SK-N-SH (cell line): ENCODE measurements at regions not wholly inside any gene's neighbourhood (a gene's known extent, or its start where the extent isn't known, plus 50 kb on each side); places are given as distances from the start of the nearest gene placed in this dataset.

Source experiments
- CTCF ChIA-PET: fragments of 300-600, 350-600 bp; formaldehyde crosslinking; extraction: SDS; loops from one replicate; lab custom pipeline; 2021; lab: Yijun Ruan, JAX
- POLR2A ChIA-PET: fragments of 350-600 bp; sonication (Branson Sonifier 250); formaldehyde crosslinking; extraction: SDS; loops from one replicate; lab custom pipeline; 2020; ENCODE audit warnings: antibody characterized with exemption, inconsistent platforms; lab: Yijun Ruan, JAX
- DNase-seq: peaks from one replicate; pipeline ENCODE4 v3.0.0; 2012
- H2AFZ ChIP-seq: fragments of 200-600 bp; sonication (generic); 2 replicates; pipeline ENCODE4 v1.8.1; 2016; ENCODE audit warnings: antibody characterized with exemption, mild to moderate bottlenecking, low read depth
- H3F3A ChIP-seq: fragments of 200-600 bp; sonication (generic); replicated peaks from 2 replicates; pipeline ENCODE3; 2016; ENCODE audit warnings: antibody characterized with exemption, mild to moderate bottlenecking; ENCODE audit not compliant: insufficient read depth
- H3K27ac ChIP-seq, 2 experiments: fragments of 200-500 bp in 1 of 2; fragments of 200-600 bp in 1 of 2; sonication (Bioruptor generic) in 1 of 2; sonication (generic), shearing (Covaris generic) in 1 of 2; 2 replicates each; pipeline versions ENCODE4 v1.5.1 to v1.6.1; 2014 to 2016; ENCODE audit warnings: low read depth in 2 of 2, inconsistent platforms in 1 of 2, low read length in 1 of 2, mild to moderate bottlenecking in 1 of 2, mixed read lengths in 1 of 2
- H3K27me3 ChIP-seq: fragments of 200-600 bp; sonication (generic), shearing (Covaris generic); 2 replicates; pipeline ENCODE4 v1.6.1; 2016; ENCODE audit warnings: mixed run types; ENCODE audit not compliant: insufficient read depth
- H3K36me3 ChIP-seq, 2 experiments: fragments of 200-500 bp in 1 of 2; fragments of 200-600 bp in 1 of 2; sonication (Bioruptor generic) in 1 of 2; sonication (generic) in 1 of 2; replicated peaks in 1 of 2; 2 replicates each; pipeline versions ENCODE3 to v1.5.1; 2014 to 2016; ENCODE audit warnings: low read length in 1 of 2, mild to moderate bottlenecking in 1 of 2; ENCODE audit not compliant: insufficient read depth in 2 of 2, control insufficient read depth in 1 of 2
- H3K4me1 ChIP-seq, 2 experiments: fragments of 200-500 bp in 1 of 2; fragments of 200-600 bp in 1 of 2; sonication (Bioruptor generic) in 1 of 2; sonication (generic), shearing (Covaris generic) in 1 of 2; 2 replicates each; pipeline versions ENCODE4 v1.5.1 to v1.6.1; 2014 to 2016; ENCODE audit warnings: low read depth in 1 of 2, low read length in 1 of 2, mixed run types in 1 of 2; ENCODE audit not compliant: insufficient read depth in 2 of 2, control insufficient read depth in 1 of 2
- H3K4me2 ChIP-seq: fragments of 200-600 bp; sonication (generic), shearing (Covaris generic); 2 replicates; pipeline ENCODE4 v1.6.1; 2017; ENCODE audit warnings: mixed run types
- H3K4me3 ChIP-seq, 2 experiments: fragments of 200-500 bp in 1 of 2; fragments of 200-600 bp in 1 of 2; sonication (Bioruptor generic) in 1 of 2; sonication (generic), shearing (Covaris generic) in 1 of 2; 2 replicates each; pipeline versions ENCODE4 v1.5.1 to v1.8.1; 2014 to 2016; ENCODE audit warnings: low read depth in 2 of 2, inconsistent platforms in 1 of 2, low read length in 1 of 2, mild to moderate bottlenecking in 1 of 2, mixed read lengths in 1 of 2, moderate library complexity in 1 of 2
- H3K79me2 ChIP-seq: fragments of 200-600 bp; sonication (generic); 2 replicates; pipeline ENCODE4 v1.8.1; 2017; ENCODE audit warnings: mild to moderate bottlenecking; ENCODE audit not compliant: insufficient read depth
- H3K9ac ChIP-seq: fragments of 200-600 bp; sonication (generic); 2 replicates; pipeline ENCODE4 v1.6.1; 2017; ENCODE audit warnings: mixed run types
- H3K9me2 ChIP-seq: fragments of 200-600 bp; sonication (generic); 2 replicates; pipeline ENCODE4 v1.6.1; 2017; ENCODE audit warnings: mixed run types
- H3K9me3 ChIP-seq: fragments of 200-600 bp; sonication (generic); 2 replicates; pipeline ENCODE4 v1.6.1; 2017; ENCODE audit warnings: mixed run types, mild to moderate bottlenecking, moderate library complexity
- H4K20me1 ChIP-seq: fragments of 200-600 bp; sonication (generic); 2 replicates; pipeline ENCODE4 v1.6.1; 2017; ENCODE audit warnings: mild to moderate bottlenecking, mixed run types; ENCODE audit not compliant: insufficient read depth
- CHD2 ChIP-seq: fragments of 150-350 bp; IDR thresholded peaks from 2 replicates; pipeline ENCODE4 v1.6.1; 2018; ENCODE audit warnings: low read length; ENCODE audit not compliant: partially characterized antibody
- CTCF ChIP-seq: fragments of 200-600 bp; sonication (generic); IDR thresholded peaks from 2 replicates; pipeline ENCODE4 v1.6.1; 2017; ENCODE audit warnings: antibody characterized with exemption, mild to moderate bottlenecking, moderate library complexity
- EP300 ChIP-seq, 2 experiments: IDR thresholded peaks; 2 replicates each; pipeline versions ENCODE4 v1.4.0 to v1.6.1; 2012; ENCODE audit warnings: borderline replicate concordance in 1 of 2, low read depth in 1 of 2, low read length in 1 of 2
- EZH2phosphoT487 ChIP-seq: fragments of 200-600 bp; sonication (generic); IDR thresholded peaks from 2 replicates; pipeline ENCODE4 v1.6.1; 2017; ENCODE audit warnings: low read depth, mixed run types, mild to moderate bottlenecking, antibody characterized with exemption, moderate library complexity, borderline replicate concordance
- JUND ChIP-seq: IDR thresholded peaks from 2 replicates; pipeline ENCODE4 v1.4.0; 2012
- MEF2A ChIP-seq: IDR thresholded peaks from 2 replicates; pipeline ENCODE4 v1.4.0; 2012; ENCODE audit warnings: low read depth, borderline replicate concordance
- NFIC ChIP-seq: IDR thresholded peaks from 2 replicates; pipeline ENCODE4 v1.4.0; 2012; ENCODE audit warnings: borderline replicate concordance
- PBX3 ChIP-seq: IDR thresholded peaks from 2 replicates; pipeline ENCODE4; 2012
- REST ChIP-seq: IDR thresholded peaks from 2 replicates; pipeline ENCODE4 v1.6.1; 2012; ENCODE audit warnings: mild to moderate bottlenecking, low read depth, low read length, moderate library complexity
- RFX5 ChIP-seq: IDR thresholded peaks from 2 replicates; pipeline ENCODE4 v1.6.1; 2012; ENCODE audit warnings: mild to moderate bottlenecking, improper control_type of control experiment, low read length
- SIN3A ChIP-seq: IDR thresholded peaks from 2 replicates; pipeline ENCODE4 v1.6.1; 2012; ENCODE audit warnings: low read depth, mild to moderate bottlenecking, low read length, moderate library complexity, borderline replicate concordance
- TCF12 ChIP-seq: IDR thresholded peaks from 2 replicates; pipeline ENCODE4 v1.4.0; 2012
- USF1 ChIP-seq: IDR thresholded peaks from 2 replicates; pipeline ENCODE4 v1.4.0; 2012; ENCODE audit warnings: low read depth, borderline replicate concordance
- USF2 ChIP-seq: fragments of 150-350 bp; IDR thresholded peaks from 2 replicates; pipeline ENCODE4 v1.6.1; 2017; ENCODE audit warnings: antibody characterized with exemption, low read length, low read depth, borderline replicate concordance
- WGBS: methylation state at CpG from one replicate; pipeline ENCODE4 v1.1.6; 2017; ENCODE audit warnings: low lambda C conversion rate; 5-methylcytosine and 5-hydroxymethylcytosine counted together

- H3K9me2 ChIP-seq = no peaks in the 10 kb centered on the region
- H3K27ac ChIP-seq = no peak overlapping the region
- H3K4me1 ChIP-seq = no peaks in the 10 kb centered on the region; a peak in 1 of 4 replicates
- no peaks in the 10 kb centered on the region for H3K79me2 ChIP-seq
- WGBS = 29% methylated on average over 1 of the region's 1 CpG
- H3K36me3 ChIP-seq = no peaks in the 10 kb centered on the region
- no peak for TF ChIP-seq USF2
- TF ChIP-seq NFIC = no peak
- TF ChIP-seq EZH2phosphoT487 = no peak
- TF ChIP-seq CHD2 = no peak
- TF ChIP-seq TCF12 = peak; percentile 24; the same call in 1 of the 2 replicates
- no peak for TF ChIP-seq EP300 (IDR thresholded peaks at IDR 0.05; ENCODE audit: borderline replicate concordance in 1 of 2, low read depth in 1 of 2, low read length in 1 of 2)
- TF ChIP-seq REST = no peak
- TF ChIP-seq PBX3 = peak; percentile 32; the same call in 1 of the 2 replicates
- TF ChIP-seq SIN3A = no peak
- TF ChIP-seq MEF2A = no peak
- TF ChIP-seq JUND = no peak
- H3K9me3 ChIP-seq = 0 out of 2 replicates have a peak, but pooled peaks cover 6% of the 10 kb centered on the region
- POLR2A ChIA-PET = no interaction called here
- H3K4me3 ChIP-seq = no peak overlapping the region
- H3K4me2 ChIP-seq = no peak overlapping the region
- DNase-seq = no peak
- no peaks in the 10 kb centered on the region for H3F3A ChIP-seq
- no peaks in the 10 kb centered on the region for H4K20me1 ChIP-seq
- H3K27me3 ChIP-seq = no peaks in the 10 kb centered on the region
- CTCF ChIA-PET = no interaction called here
- H3K9ac ChIP-seq = no peak overlapping the region
- H2AFZ ChIP-seq = no peak overlapping the region
Observed at GRCh38 chr3:110397115-110397514, 674.5 kb upstream of the NECTIN3 start.

GRCh38 chr3:110400315-110400714 lies 671.3 kb upstream of the NECTIN3 start:
- ChIA-PET CTCF (no interaction called here), POLR2A (no interaction called here)
- H4K20me1 ChIP-seq = no peaks in the 10 kb centered on the region
- no peak for TF ChIP-seq USF1
- TF ChIP-seq RFX5 = no peak
- TF ChIP-seq CTCF = no peak
- no peak for DNase-seq
- 60% methylated on average over 2 of the region's 2 CpGs for WGBS
- H2AFZ ChIP-seq = no peak overlapping the region
- H3K4me3 ChIP-seq = no peak overlapping the region
- H3K79me2 ChIP-seq = no peaks in the 10 kb centered on the region
- no peaks in the 10 kb centered on the region for H3K27me3 ChIP-seq
- no peak overlapping the region for H3K4me2 ChIP-seq
- no peaks in the 10 kb centered on the region; a peak in 1 of 4 replicates for H3K4me1 ChIP-seq
- no peaks in the 10 kb centered on the region for H3K36me3 ChIP-seq
- no peaks in the 10 kb centered on the region for H3K9me2 ChIP-seq
- H3K27ac ChIP-seq = no peak overlapping the region
- H3K9ac ChIP-seq = no peak overlapping the region
- no peaks in the 10 kb centered on the region for H3F3A ChIP-seq
- 0 out of 2 replicates have a peak, but pooled peaks cover 6% of the 10 kb centered on the region for H3K9me3 ChIP-seq
